WTC11 (cell line): ENCODE measurements at regions not wholly inside any gene's neighbourhood (a gene's known extent, or its start where the extent isn't known, plus 50 kb on each side); places are given as distances from the start of the nearest gene placed in this dataset.
A peak's percentile ranks its signal among the peaks of the same experiment; 100 is the strongest.

ENCODE experiments used
- ATAC-seq: fragments of 200-7000 bp; cut with Tn5 transposase; 2 replicates; pipeline ENCODE4 v1.10.0; 2021; ENCODE audit warnings: mild to moderate bottlenecking, moderate library complexity
- CTCF ChIA-PET: fragments of 300-600 bp; sonication (Branson Sonifier 250); formaldehyde crosslinking; loops from one replicate; lab custom pipeline; 2021; ENCODE audit warnings: antibody characterized with exemption; lab: Charles Lee
- POLR2A ChIA-PET: fragments of 350-600 bp; sonication (Branson Sonifier 250); formaldehyde crosslinking; loops from one replicate; lab custom pipeline; 2021; ENCODE audit warnings: antibody characterized with exemption; lab: Charles Lee
- DNase-seq: peaks from one replicate; pipeline ENCODE4 v3.0.0; 2021; ENCODE audit warnings: low spot score
- H3K27ac Mint-ChIP-seq: 2 replicates; pipeline ENCODE4 v1.8.0; 2021; ENCODE audit warnings: mixed read lengths
- H3K27me3 Mint-ChIP-seq: 2 replicates; pipeline ENCODE4 v1.8.0; 2021; ENCODE audit warnings: low read depth, mild to moderate bottlenecking, moderate library complexity, mixed read lengths
- H3K36me3 Mint-ChIP-seq: 2 replicates; pipeline ENCODE4 v1.8.0; 2021; ENCODE audit warnings: mixed read lengths
- H3K4me1 Mint-ChIP-seq: 2 replicates; pipeline ENCODE4 v1.8.0; 2022; ENCODE audit warnings: mixed read lengths
- H3K4me3 Mint-ChIP-seq: 2 replicates; pipeline ENCODE4 v1.8.0; 2021; ENCODE audit warnings: mild to moderate bottlenecking, moderate library complexity, mixed read lengths
- H3K9me3 Mint-ChIP-seq: 2 replicates; pipeline ENCODE4 v1.8.0; 2021; ENCODE audit warnings: mixed read lengths
- ATF1 ChIP-seq: sonication (generic); formaldehyde crosslinking; IDR thresholded peaks from 2 replicates; pipeline ENCODE4 v1.8.1; 2023; ENCODE audit warnings: mild to moderate bottlenecking, moderate library complexity, missing genetic modification reagents
- EMX1 ChIP-seq: fragments of 250-450 bp; sonication (Bioruptor Pico); IDR thresholded peaks from 2 replicates; pipeline ENCODE4 v1.8.0; 2021; ENCODE audit warnings: mild to moderate bottlenecking
- ETV6 ChIP-seq: sonication (generic); formaldehyde crosslinking; IDR thresholded peaks from 2 replicates; pipeline ENCODE4 v1.8.1; 2022; ENCODE audit warnings: mild to moderate bottlenecking, missing genetic modification reagents
- GABPB1 ChIP-seq: sonication (generic); formaldehyde crosslinking; IDR thresholded peaks from 2 replicates; pipeline ENCODE4 v1.8.1; 2023; ENCODE audit warnings: mild to moderate bottlenecking, missing genetic modification reagents
- GTF2I ChIP-seq: fragments of 250-450 bp; sonication (Bioruptor Pico); conservative IDR thresholded peaks from 2 replicates; pipeline ENCODE4 v1.4.0; 2021; ENCODE audit warnings: mild to moderate bottlenecking
- NFE2L1 ChIP-seq: sonication (generic); formaldehyde crosslinking; IDR thresholded peaks from 2 replicates; pipeline ENCODE4 v1.8.1; 2023; ENCODE audit warnings: missing genetic modification reagents
- SMAD3 ChIP-seq: sonication (generic); formaldehyde crosslinking; IDR thresholded peaks from 2 replicates; pipeline ENCODE4 v1.8.0; 2022; ENCODE audit warnings: missing genetic modification reagents, mild to moderate bottlenecking, borderline replicate concordance
- SOX15 ChIP-seq: fragments of 250-450 bp; sonication (Bioruptor Pico); IDR thresholded peaks from 2 replicates; pipeline ENCODE4 v1.9.0; 2021; ENCODE audit warnings: mild to moderate bottlenecking
- ZMAT4 ChIP-seq: fragments of 250-450 bp; sonication (Bioruptor Pico); IDR thresholded peaks from 2 replicates; pipeline ENCODE4 v1.9.0; 2021; ENCODE audit warnings: mild to moderate bottlenecking
- ZNF512 ChIP-seq: sonication (generic); formaldehyde crosslinking; IDR thresholded peaks from 2 replicates; pipeline ENCODE4 v1.8.1; 2022; ENCODE audit warnings: missing genetic modification reagents, borderline replicate concordance
- ZSCAN18 ChIP-seq: fragments of 250-450 bp; sonication (Bioruptor Pico); IDR thresholded peaks from 2 replicates; pipeline ENCODE4 v2.1.2; 2022; ENCODE audit warnings: mild to moderate bottlenecking, moderate library complexity
- TF ChIP-seq, protein P1 (sequence below): sonication (generic); formaldehyde crosslinking; IDR thresholded peaks from 2 replicates; pipeline ENCODE4 v1.8.0; 2022; ENCODE audit warnings: missing genetic modification reagents

DNA sequence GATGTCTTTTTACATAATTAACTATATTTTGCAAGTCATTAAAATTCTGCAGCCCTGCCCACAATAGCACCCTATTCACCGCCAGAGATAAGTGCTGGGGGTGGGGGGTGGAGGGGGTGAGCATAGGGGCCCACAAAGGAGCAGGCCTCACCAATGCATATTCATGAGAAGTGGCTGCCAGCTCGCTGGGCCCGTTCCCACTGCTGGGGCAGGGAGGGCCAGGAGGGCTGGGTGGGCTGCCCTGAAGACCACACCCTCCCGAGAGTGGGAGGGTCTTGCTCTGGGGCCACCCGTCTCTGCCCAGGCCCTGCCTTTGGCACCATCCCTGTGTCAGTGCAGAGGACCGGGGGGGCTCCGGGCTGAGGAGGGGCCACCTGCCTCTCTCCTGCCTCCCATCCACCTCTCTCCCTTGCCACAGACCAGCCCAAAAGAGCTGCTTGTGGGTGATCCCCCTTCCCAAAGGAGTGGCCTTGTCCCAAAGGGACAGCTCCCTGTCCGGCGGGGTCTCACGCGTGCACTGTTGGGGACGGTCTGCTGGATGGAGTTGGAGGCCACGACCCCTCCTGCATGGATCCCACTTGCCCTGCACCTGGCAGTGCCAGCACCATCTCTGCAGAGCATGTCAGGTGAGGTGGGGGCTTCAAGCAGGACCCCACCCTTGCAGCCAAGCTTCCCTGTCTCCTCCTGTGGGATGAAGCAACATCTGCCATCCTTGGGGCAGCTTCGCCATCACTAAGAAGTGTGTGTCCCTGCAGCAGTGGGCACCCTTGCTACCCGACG is 138.8 kb upstream of the GPC1 start:
- CTCF ChIA-PET, result interaction anchor here (0.8 to 1.7 kb wide), 2 partner anchors 64 to 200 kb away, joined by 3 to 4 read pairs; no protein-coding TSS in a partner anchor
- ATAC-seq, result peak; percentile 43; the same call in 1 of the 2 replicates
- H3K4me1 Mint-ChIP-seq, result peaks cover 14% of the 10 kb centered on the region
- H3K36me3 Mint-ChIP-seq, result no peaks in the 10 kb centered on the region
- TF ChIP-seq NFE2L1 (CRISPR knock-in tag) (no peak), GTF2I (no peak), ZSCAN18 (CRISPR knock-in tag) (no peak), ZNF512 (CRISPR knock-in tag) (no peak), SMAD3 (CRISPR knock-in tag) (no peak), ETV6 (no peak), SOX15 (CRISPR knock-in tag) (no peak), EMX1 (CRISPR knock-in tag) (no peak), ATF1 (CRISPR knock-in tag) (no peak)
- TF ChIP-seq, all 79 proteins: peak for 0
- Mint-ChIP-seq H3K4me3 (no peak overlapping the region), H3K27ac (no peak overlapping the region; the same call in 1 of the 2 replicates), H3K9me3 (no peaks in the 10 kb centered on the region), H3K27me3 (no peaks in the 10 kb centered on the region)
- DNase-seq, result no peak
- POLR2A ChIA-PET, result no interaction called here

DNA sequence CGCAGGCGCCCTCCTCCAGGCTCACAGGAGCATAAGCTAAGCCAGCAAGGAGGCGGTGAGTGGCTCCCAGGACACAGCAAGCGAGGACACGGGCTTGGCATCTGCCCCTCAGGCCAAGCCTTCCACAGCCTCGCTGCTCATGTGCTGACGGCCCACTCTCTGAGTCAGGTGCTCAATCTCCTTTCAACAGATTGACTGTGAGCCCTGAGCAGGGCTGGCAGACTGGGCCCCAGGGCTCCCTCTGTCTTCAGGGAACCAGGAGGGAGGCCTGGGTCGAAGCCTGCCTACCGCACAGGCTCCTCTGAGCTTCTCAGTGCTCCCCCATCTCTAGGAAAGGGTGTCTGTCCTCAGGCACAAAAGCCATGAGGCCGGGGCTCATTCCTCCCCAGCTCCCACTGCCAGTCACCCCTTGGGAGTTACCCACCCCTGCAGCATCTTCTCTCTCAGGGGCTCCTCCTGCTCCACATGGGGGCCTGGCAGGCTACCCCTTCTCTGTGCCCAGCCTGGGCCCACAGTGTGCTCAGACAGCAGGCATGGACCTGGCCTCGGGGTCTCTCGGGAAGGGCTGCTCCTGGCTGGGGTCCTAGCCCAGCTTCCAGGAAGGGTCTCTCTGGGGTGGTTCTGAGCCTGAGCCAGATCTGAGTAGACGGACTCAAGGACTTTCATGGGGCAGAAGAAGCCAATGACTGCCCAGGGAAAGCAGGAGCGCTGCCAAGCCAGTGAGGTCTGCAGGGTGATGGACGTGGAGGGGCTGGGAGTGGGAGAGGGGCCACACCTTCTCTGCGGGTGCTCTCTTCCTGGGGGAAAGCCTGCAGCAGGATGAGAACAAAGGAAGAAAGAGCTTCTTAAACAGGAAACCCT is 138.0 kb upstream of the GPC1 start:
- peaks cover 6% of the 10 kb centered on the region for H3K4me1 Mint-ChIP-seq
- TF ChIP-seq, protein P1, sequence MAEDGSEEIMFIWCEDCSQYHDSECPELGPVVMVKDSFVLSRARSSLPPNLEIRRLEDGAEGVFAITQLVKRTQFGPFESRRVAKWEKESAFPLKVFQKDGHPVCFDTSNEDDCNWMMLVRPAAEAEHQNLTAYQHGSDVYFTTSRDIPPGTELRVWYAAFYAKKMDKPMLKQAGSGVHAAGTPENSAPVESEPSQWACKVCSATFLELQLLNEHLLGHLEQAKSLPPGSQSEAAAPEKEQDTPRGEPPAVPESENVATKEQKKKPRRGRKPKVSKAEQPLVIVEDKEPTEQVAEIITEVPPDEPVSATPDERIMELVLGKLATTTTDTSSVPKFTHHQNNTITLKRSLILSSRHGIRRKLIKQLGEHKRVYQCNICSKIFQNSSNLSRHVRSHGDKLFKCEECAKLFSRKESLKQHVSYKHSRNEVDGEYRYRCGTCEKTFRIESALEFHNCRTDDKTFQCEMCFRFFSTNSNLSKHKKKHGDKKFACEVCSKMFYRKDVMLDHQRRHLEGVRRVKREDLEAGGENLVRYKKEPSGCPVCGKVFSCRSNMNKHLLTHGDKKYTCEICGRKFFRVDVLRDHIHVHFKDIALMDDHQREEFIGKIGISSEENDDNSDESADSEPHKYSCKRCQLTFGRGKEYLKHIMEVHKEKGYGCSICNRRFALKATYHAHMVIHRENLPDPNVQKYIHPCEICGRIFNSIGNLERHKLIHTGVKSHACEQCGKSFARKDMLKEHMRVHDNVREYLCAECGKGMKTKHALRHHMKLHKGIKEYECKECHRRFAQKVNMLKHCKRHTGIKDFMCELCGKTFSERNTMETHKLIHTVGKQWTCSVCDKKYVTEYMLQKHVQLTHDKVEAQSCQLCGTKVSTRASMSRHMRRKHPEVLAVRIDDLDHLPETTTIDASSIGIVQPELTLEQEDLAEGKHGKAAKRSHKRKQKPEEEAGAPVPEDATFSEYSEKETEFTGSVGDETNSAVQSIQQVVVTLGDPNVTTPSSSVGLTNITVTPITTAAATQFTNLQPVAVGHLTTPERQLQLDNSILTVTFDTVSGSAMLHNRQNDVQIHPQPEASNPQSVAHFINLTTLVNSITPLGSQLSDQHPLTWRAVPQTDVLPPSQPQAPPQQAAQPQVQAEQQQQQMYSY (CRISPR knock-in tag), result no peak
- TF ChIP-seq ZMAT4, result no peak
- TF ChIP-seq GABPB1 (CRISPR knock-in tag), result no peak
- TF ChIP-seq, all 79 proteins: peak for 0
- POLR2A ChIA-PET, result interaction anchor here (0.9 kb wide), 1 partner anchor 239 kb away, joined by 3 read pairs; no protein-coding TSS in a partner anchor
- CTCF ChIA-PET, result interaction anchor here (0.5 to 1.7 kb wide), 3 partner anchors 147 to 319 kb away, joined by 3 to 4 read pairs (median 3); no protein-coding TSS in a partner anchor
- DNase-seq (no peak), ATAC-seq (no peak)
- H3K27me3 Mint-ChIP-seq, result no peaks in the 10 kb centered on the region
- no peaks in the 10 kb centered on the region for H3K9me3 Mint-ChIP-seq
- H3K36me3 Mint-ChIP-seq, result no peaks in the 10 kb centered on the region
- H3K27ac Mint-ChIP-seq, result no peak overlapping the region
- H3K4me3 Mint-ChIP-seq, result no peak overlapping the region
